ENCODE measurements at regions not wholly inside any gene's neighbourhood (a gene's known extent, or its start where the extent isn't known, plus 50 kb on each side); places are given as distances from the start of the nearest gene placed in this dataset.
"Not testable (repeated sequence)": the region's sequence is repeated elsewhere in the genome, so short reads cannot be mapped to it uniquely, and the experiment has no call there.

- Histone ChIP-seq H3K79me2 (ENCODE audit: control insufficient read depth, insufficient read depth, low read length, unreplicated experiment) (no peaks in the 10 kb centered on the region), H3K27me3 (ENCODE audit: insufficient read depth, low read length) (no peaks in the 10 kb centered on the region), H2AFZ (ENCODE audit: low read length, unreplicated experiment) (no peak overlapping the region), H3K4me1 (ENCODE audit: control insufficient read depth, insufficient read depth, low read length, unreplicated experiment) (no peaks in the 10 kb centered on the region), H3K36me3 (ENCODE audit: insufficient read depth, low read length) (no peaks in the 10 kb centered on the region), H3K27ac (ENCODE audit: low read depth, low read length) (no peak overlapping the region), H3K4me3 (ENCODE audit: low read depth, low read length) (no peak overlapping the region)
Measured at GRCh38 chr11:37459456-37459855, 861.4 kb upstream of the RAG2 start.

GRCh38 chr11:37456746-37457145, 858.7 kb upstream of the RAG2 start:
- Histone ChIP-seq H3K4me1 (ENCODE audit: control insufficient read depth, insufficient read depth, low read length, unreplicated experiment) (no peaks in the 10 kb centered on the region), H2AFZ (ENCODE audit: low read length, unreplicated experiment) (no peak overlapping the region), H3K27ac (ENCODE audit: low read depth, low read length) (no peak overlapping the region), H3K27me3 (ENCODE audit: insufficient read depth, low read length) (no peaks in the 10 kb centered on the region), H3K79me2 (ENCODE audit: control insufficient read depth, insufficient read depth, low read length, unreplicated experiment) (no peaks in the 10 kb centered on the region), H3K36me3 (ENCODE audit: insufficient read depth, low read length) (no peaks in the 10 kb centered on the region), H3K4me3 (ENCODE audit: low read depth, low read length) (no peak overlapping the region)

GRCh38 chr11:37451903-37452302, 853.9 kb upstream of the RAG2 start:
- Histone ChIP-seq H2AFZ (ENCODE audit: low read length, unreplicated experiment) (no peak overlapping the region), H3K27ac (ENCODE audit: low read depth, low read length) (no peak overlapping the region), H3K4me3 (ENCODE audit: low read depth, low read length) (no peak overlapping the region), H3K79me2 (ENCODE audit: control insufficient read depth, insufficient read depth, low read length, unreplicated experiment) (no peaks in the 10 kb centered on the region), H3K36me3 (ENCODE audit: insufficient read depth, low read length) (no peaks in the 10 kb centered on the region), H3K4me1 (ENCODE audit: control insufficient read depth, insufficient read depth, low read length, unreplicated experiment) (no peaks in the 10 kb centered on the region), H3K27me3 (ENCODE audit: insufficient read depth, low read length) (no peaks in the 10 kb centered on the region)

GRCh38 chr11:37450613-37451012, 852.6 kb upstream of the RAG2 start:
- no peaks in the 10 kb centered on the region for H3K79me2 ChIP-seq (ENCODE audit: control insufficient read depth, insufficient read depth, low read length, unreplicated experiment)
- no peak overlapping the region for H2AFZ ChIP-seq (ENCODE audit: low read length, unreplicated experiment)
- no peak overlapping the region for H3K27ac ChIP-seq (ENCODE audit: low read depth, low read length)
- H3K27me3 ChIP-seq (ENCODE audit: insufficient read depth, low read length), result no peaks in the 10 kb centered on the region
- H3K36me3 ChIP-seq (ENCODE audit: insufficient read depth, low read length), result no peaks in the 10 kb centered on the region
- no peaks in the 10 kb centered on the region for H3K4me1 ChIP-seq (ENCODE audit: control insufficient read depth, insufficient read depth, low read length, unreplicated experiment)
- no peak overlapping the region for H3K4me3 ChIP-seq (ENCODE audit: low read depth, low read length)

GRCh38 chr11:37449146-37449545, 851.1 kb upstream of the RAG2 start:
- H3K27ac ChIP-seq (ENCODE audit: low read depth, low read length), result no peak overlapping the region
- peak overlapping the region; percentile 28 for H2AFZ ChIP-seq (ENCODE audit: low read length, unreplicated experiment)
- H3K4me1 ChIP-seq (ENCODE audit: control insufficient read depth, insufficient read depth, low read length, unreplicated experiment), result no peaks in the 10 kb centered on the region
- H3K4me3 ChIP-seq (ENCODE audit: low read depth, low read length), result no peak overlapping the region
- no peaks in the 10 kb centered on the region for H3K79me2 ChIP-seq (ENCODE audit: control insufficient read depth, insufficient read depth, low read length, unreplicated experiment)
- no peaks in the 10 kb centered on the region for H3K36me3 ChIP-seq (ENCODE audit: insufficient read depth, low read length)
- H3K27me3 ChIP-seq (ENCODE audit: insufficient read depth, low read length), result no peaks in the 10 kb centered on the region

- Histone ChIP-seq H2AFZ (ENCODE audit: low read length, unreplicated experiment) (no peak overlapping the region), H3K4me1 (ENCODE audit: control insufficient read depth, insufficient read depth, low read length, unreplicated experiment) (no peaks in the 10 kb centered on the region), H3K4me3 (ENCODE audit: low read depth, low read length) (no peak overlapping the region), H3K27ac (ENCODE audit: low read depth, low read length) (no peak overlapping the region), H3K36me3 (ENCODE audit: insufficient read depth, low read length) (no peaks in the 10 kb centered on the region), H3K79me2 (ENCODE audit: control insufficient read depth, insufficient read depth, low read length, unreplicated experiment) (no peaks in the 10 kb centered on the region), H3K27me3 (ENCODE audit: insufficient read depth, low read length) (peaks cover 11% of the 10 kb centered on the region; the same call in 1 of the 2 replicates)
Measured at GRCh38 chr11:37442576-37442975, 844.5 kb upstream of the RAG2 start.

- H3K4me3 ChIP-seq (ENCODE audit: low read depth, low read length); H3K27ac ChIP-seq (ENCODE audit: low read depth, low read length); H3K4me1 ChIP-seq (ENCODE audit: control insufficient read depth, insufficient read depth, low read length, unreplicated experiment); H3K79me2 ChIP-seq (ENCODE audit: control insufficient read depth, insufficient read depth, low read length, unreplicated experiment); H2AFZ ChIP-seq (ENCODE audit: low read length, unreplicated experiment); H3K27me3 ChIP-seq (ENCODE audit: insufficient read depth, low read length); H3K36me3 ChIP-seq (ENCODE audit: insufficient read depth, low read length): not testable (repeated sequence)
Measured at GRCh38 chr11:37431633-37432230, 833.7 kb upstream of the RAG2 start.

GRCh38 chr11:37430966-37431632, 833.1 kb upstream of the RAG2 start:
- not testable (repeated sequence) for H2AFZ ChIP-seq (ENCODE audit: low read length, unreplicated experiment); H3K27ac ChIP-seq (ENCODE audit: low read depth, low read length); H3K79me2 ChIP-seq (ENCODE audit: control insufficient read depth, insufficient read depth, low read length, unreplicated experiment); H3K27me3 ChIP-seq (ENCODE audit: insufficient read depth, low read length); H3K4me3 ChIP-seq (ENCODE audit: low read depth, low read length); H3K4me1 ChIP-seq (ENCODE audit: control insufficient read depth, insufficient read depth, low read length, unreplicated experiment); H3K36me3 ChIP-seq (ENCODE audit: insufficient read depth, low read length)

- Histone ChIP-seq H3K79me2 (ENCODE audit: control insufficient read depth, insufficient read depth, low read length, unreplicated experiment) (no peaks in the 10 kb centered on the region), H3K4me1 (ENCODE audit: control insufficient read depth, insufficient read depth, low read length, unreplicated experiment) (no peaks in the 10 kb centered on the region), H3K4me3 (ENCODE audit: low read depth, low read length) (no peak overlapping the region), H3K27ac (ENCODE audit: low read depth, low read length) (no peak overlapping the region), H3K36me3 (ENCODE audit: insufficient read depth, low read length) (no peaks in the 10 kb centered on the region), H3K27me3 (ENCODE audit: insufficient read depth, low read length) (no peaks in the 10 kb centered on the region), H2AFZ (ENCODE audit: low read length, unreplicated experiment) (no peak overlapping the region)
Measured at GRCh38 chr11:37422511-37422910, 824.5 kb upstream of the RAG2 start.

GRCh38 chr11:37411289-37411688, 813.3 kb upstream of the RAG2 start:
- Histone ChIP-seq H3K79me2 (ENCODE audit: control insufficient read depth, insufficient read depth, low read length, unreplicated experiment) (no peaks in the 10 kb centered on the region), H3K4me1 (ENCODE audit: control insufficient read depth, insufficient read depth, low read length, unreplicated experiment) (no peaks in the 10 kb centered on the region), H3K4me3 (ENCODE audit: low read depth, low read length) (no peak overlapping the region), H2AFZ (ENCODE audit: low read length, unreplicated experiment) (no peak overlapping the region), H3K36me3 (ENCODE audit: insufficient read depth, low read length) (no peaks in the 10 kb centered on the region), H3K27me3 (ENCODE audit: insufficient read depth, low read length) (peaks cover 3% of the 10 kb centered on the region; the same call in 1 of the 2 replicates), H3K27ac (ENCODE audit: low read depth, low read length) (no peak overlapping the region)

GRCh38 chr11:37409124-37409523, 811.1 kb upstream of the RAG2 start:
- no peak overlapping the region for H2AFZ ChIP-seq (ENCODE audit: low read length, unreplicated experiment)
- no peaks in the 10 kb centered on the region for H3K79me2 ChIP-seq (ENCODE audit: control insufficient read depth, insufficient read depth, low read length, unreplicated experiment)
- no peaks in the 10 kb centered on the region for H3K27me3 ChIP-seq (ENCODE audit: insufficient read depth, low read length)
- H3K4me1 ChIP-seq (ENCODE audit: control insufficient read depth, insufficient read depth, low read length, unreplicated experiment), result no peaks in the 10 kb centered on the region
- H3K4me3 ChIP-seq (ENCODE audit: low read depth, low read length), result no peak overlapping the region
- H3K36me3 ChIP-seq (ENCODE audit: insufficient read depth, low read length), result no peaks in the 10 kb centered on the region
- H3K27ac ChIP-seq (ENCODE audit: low read depth, low read length), result no peak overlapping the region
